Panc1 (cell line): ENCODE measurements at regions not wholly inside any gene's neighbourhood (a gene's known extent, or its start where the extent isn't known, plus 50 kb on each side); places are given as distances from the start of the nearest gene placed in this dataset.
A peak's percentile ranks its signal among the peaks of the same experiment; 100 is the strongest.
"Not testable (repeated sequence)": the region's sequence is repeated elsewhere in the genome, so short reads cannot be mapped to it uniquely, and the experiment has no call there.

ENCODE experiments used
- ATAC-seq: fragments of 200-7000 bp; cut with Tn5 transposase; 2 replicates; pipeline ENCODE4 v1.9.1; 2020; ENCODE audit warnings: mild to moderate bottlenecking, moderate library complexity
- BruUV-seq: library from RNA; stranded (reverse); fragments of 400-500 nt; replicated peaks from 2 replicates; lab custom pipeline; 2021; lab: Mats Ljungman, UMichigan
- CTCF ChIA-PET: fragments of 300-600 bp; sonication (Branson Sonifier 250); formaldehyde crosslinking; loops from one replicate; lab custom pipeline; 2022; ENCODE audit warnings: antibody characterized with exemption; lab: Charles Lee
- POLR2A ChIA-PET: fragments of 300-600 bp; sonication (Branson Sonifier 250); formaldehyde crosslinking; loops from one replicate; lab custom pipeline; 2022; ENCODE audit warnings: antibody characterized with exemption; lab: Charles Lee
- DNase-seq: peaks from one replicate; pipeline ENCODE4 v3.0.0-alpha.2; 2010; ENCODE audit warnings: low read depth, low spot score
- H3K27ac ChIP-seq: 2 replicates; pipeline ENCODE4 v1.5.1; 2011; ENCODE audit warnings: mild to moderate bottlenecking, low read length, inconsistent platforms
- H3K27me3 ChIP-seq: fragments of 200-500 bp; sonication (Bioruptor generic); 2 replicates; pipeline ENCODE4 v1.6.0; 2014; ENCODE audit warnings: low read length, inconsistent platforms; ENCODE audit not compliant: control insufficient read depth, insufficient read depth
- H3K36me3 ChIP-seq: fragments of 200-500 bp; sonication (Bioruptor generic); 2 replicates; pipeline ENCODE4 v1.5.1; 2014; ENCODE audit warnings: inconsistent platforms, mild to moderate bottlenecking, low read length, moderate library complexity; ENCODE audit not compliant: control insufficient read depth, insufficient read depth
- H3K4me1 ChIP-seq: 2 replicates; pipeline ENCODE4 v1.5.1; 2011; ENCODE audit warnings: inconsistent platforms, mild to moderate bottlenecking, low read length, moderate library complexity; ENCODE audit not compliant: control insufficient read depth, insufficient read depth
- H3K4me3 ChIP-seq, 2 experiments: 2 replicates each; pipeline ENCODE4 v1.5.1; 2011 to 2012; ENCODE audit warnings: low read depth in 2 of 2, low read length in 2 of 2, mild to moderate bottlenecking in 2 of 2, inconsistent platforms in 1 of 2, moderate library complexity in 1 of 2
- H3K9me3 ChIP-seq: fragments of 200-500 bp; sonication (Bioruptor generic); 2 replicates; pipeline ENCODE4 v1.5.1; 2014; ENCODE audit warnings: low read depth, mild to moderate bottlenecking, inconsistent platforms, low read length, moderate library complexity; ENCODE audit not compliant: control insufficient read depth, insufficient read depth
- CTCF ChIP-seq: fragments of 450-650 bp; IDR thresholded peaks from 2 replicates; pipeline ENCODE4 v1.5.1; 2017; ENCODE audit warnings: mild to moderate bottlenecking
- POLR2AphosphoS5 ChIP-seq: IDR thresholded peaks from 2 replicates; pipeline ENCODE4 v1.6.1; 2012; ENCODE audit warnings: mild to moderate bottlenecking, low read depth, low read length, moderate library complexity
- REST ChIP-seq, 2 experiments: IDR thresholded peaks; 2 replicates each; pipeline ENCODE4 v1.6.1; 2011 to 2012; ENCODE audit warnings: low read depth in 2 of 2, control low read depth in 1 of 2, low read length in 1 of 2, mild to moderate bottlenecking in 1 of 2, moderate library complexity in 1 of 2; ENCODE audit not compliant: insufficient read depth in 1 of 2
- SIN3A ChIP-seq: IDR thresholded peaks from 2 replicates; pipeline ENCODE4 v1.6.1; 2012; ENCODE audit warnings: low read depth, mild to moderate bottlenecking, low read length, moderate library complexity, borderline replicate concordance; ENCODE audit not compliant: insufficient read depth
- TCF7L2 ChIP-seq: IDR thresholded peaks from 2 replicates; pipeline ENCODE4 v1.6.1; 2011; ENCODE audit warnings: mild to moderate bottlenecking, low read depth, low read length, inconsistent platforms
- in situ Hi-C: cut with HindIII; loops from 2 replicates; pipeline ENCODE4 v1.10.0; 2016; ENCODE audit warnings: low sequenced_read_pairs, low pct_unique_long_range_greater_than_20kb
- intact Hi-C: fragments of 100-400 bp; cut with micrococcal nuclease; formaldehyde crosslinking; loops from one replicate; pipeline ENCODE4 v1.10.0; 2022; ENCODE audit not compliant: unreplicated experiment

GRCh38 chr17:5986644-5987043, 83.5 kb upstream of the WSCD1 start:
- DNase-seq (no peak), ATAC-seq (no peak)
- H3K4me1 ChIP-seq: no peaks in the 10 kb centered on the region
- H3K4me3 ChIP-seq: no peak overlapping the region
- no peak overlapping the region for H3K27ac ChIP-seq
- H3K36me3 ChIP-seq: no peaks in the 10 kb centered on the region
- ChIA-PET POLR2A (no interaction called here), CTCF (no interaction called here)
- BruUV-seq: no TSS peak
- intact Hi-C loops: no loop called here
- H3K27me3 ChIP-seq: no peaks in the 10 kb centered on the region; the same call in 1 of the 2 replicates
- H3K9me3 ChIP-seq: no peaks in the 10 kb centered on the region
- TF ChIP-seq REST (IDR thresholded peaks at IDR 0.05; ENCODE audit: insufficient read depth in 1 of 2, low read depth in 2 of 2, low read length in 1 of 2) (no peak), POLR2AphosphoS5 (no peak), CTCF (no peak), SIN3A (no peak), TCF7L2 (no peak)
- in situ Hi-C loops: no loop called here

- intact Hi-C loops (no loop called here), in situ Hi-C loops (no loop called here)
- no peaks in the 10 kb centered on the region; the same call in 1 of the 2 replicates for H3K4me1 ChIP-seq
- ChIA-PET CTCF (interaction anchor here (0.6 kb wide), 2 partner anchors 332 to 424 kb away, joined by 3 read pairs; no protein-coding TSS in a partner anchor), POLR2A (no interaction called here)
- no peaks in the 10 kb centered on the region for H3K27me3 ChIP-seq
- no peak for TF ChIP-seq POLR2AphosphoS5
- TF ChIP-seq SIN3A: no peak
- TF ChIP-seq CTCF: no peak
- no peak for TF ChIP-seq TCF7L2
- TF ChIP-seq REST (IDR thresholded peaks at IDR 0.05; ENCODE audit: insufficient read depth in 1 of 2, low read depth in 2 of 2, low read length in 1 of 2): no peak
- no peaks in the 10 kb centered on the region for H3K36me3 ChIP-seq
- H3K27ac ChIP-seq: no peak overlapping the region
- BruUV-seq: no TSS peak
- no peaks in the 10 kb centered on the region for H3K9me3 ChIP-seq
- no peak for DNase-seq
- H3K4me3 ChIP-seq: no peak overlapping the region
- ATAC-seq: no peak
Measured at GRCh38 chr17:6000426-6000825, 69.8 kb upstream of the WSCD1 start.

- H3K27ac ChIP-seq, H3K4me3 ChIP-seq, CTCF ChIA-PET, H3K27me3 ChIP-seq, H3K36me3 ChIP-seq, DNase-seq, H3K4me1 ChIP-seq, in situ Hi-C loops, intact Hi-C loops, POLR2A ChIA-PET, H3K9me3 ChIP-seq, BruUV-seq: not testable (repeated sequence)
- ATAC-seq: peak; percentile 75
Measured at GRCh38 chr17:6003221-6003620, 67.0 kb upstream of the WSCD1 start.
